ENCODE measurements at regions not wholly inside any gene's neighbourhood (a gene's known extent, or its start where the extent isn't known, plus 50 kb on each side); places are given as distances from the start of the nearest gene placed in this dataset.

DNA sequence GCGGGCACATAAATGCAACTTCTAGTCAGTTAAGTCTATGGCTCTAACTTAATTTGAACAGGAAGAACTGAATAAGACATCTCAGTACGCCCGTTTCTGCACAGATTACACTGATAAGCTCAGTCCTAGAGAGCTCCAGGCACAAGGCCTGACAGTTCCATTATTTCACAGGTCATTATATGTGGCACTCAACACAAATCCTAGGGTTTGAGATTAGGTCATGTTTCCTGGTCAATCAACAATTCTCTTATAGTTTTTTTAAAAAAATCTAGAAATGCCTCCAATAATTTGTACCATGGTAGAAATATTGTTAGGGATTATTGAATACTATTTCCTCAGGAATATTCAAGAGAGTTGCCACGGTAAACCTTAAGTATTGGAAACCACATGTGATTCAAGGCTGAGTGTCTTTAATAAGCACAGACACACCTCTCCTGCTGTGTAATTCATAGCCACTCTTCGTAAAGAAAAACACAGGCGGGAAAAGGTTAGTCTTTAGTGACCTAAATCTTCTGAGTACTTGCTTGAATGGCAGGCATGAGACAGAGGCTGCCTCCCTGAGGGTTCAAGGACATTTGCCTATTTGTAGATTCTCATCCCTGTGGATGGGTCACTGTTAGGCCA, 342.9 kb upstream of the ADGRL3 start:
- TF ChIP-seq FOXP2 (optimal IDR thresholded peaks at IDR 0.05; ENCODE audit: borderline replicate concordance, extremely low read depth, extremely low read length, insufficient read depth) (no peak), TAF1 (IDR thresholded peaks at IDR 0.05; ENCODE audit: borderline replicate concordance, insufficient read depth, low read length) (no peak), SIN3A (IDR thresholded peaks at IDR 0.05; ENCODE audit: borderline replicate concordance, insufficient read depth, low read length) (no peak), REST (IDR thresholded peaks at IDR 0.05; ENCODE audit: insufficient read depth in 1 of 2, low read depth in 2 of 2, low read length in 2 of 2) (no peak), POLR2AphosphoS5 (IDR thresholded peaks at IDR 0.05; ENCODE audit: low read depth, low read length) (no peak)

DNA sequence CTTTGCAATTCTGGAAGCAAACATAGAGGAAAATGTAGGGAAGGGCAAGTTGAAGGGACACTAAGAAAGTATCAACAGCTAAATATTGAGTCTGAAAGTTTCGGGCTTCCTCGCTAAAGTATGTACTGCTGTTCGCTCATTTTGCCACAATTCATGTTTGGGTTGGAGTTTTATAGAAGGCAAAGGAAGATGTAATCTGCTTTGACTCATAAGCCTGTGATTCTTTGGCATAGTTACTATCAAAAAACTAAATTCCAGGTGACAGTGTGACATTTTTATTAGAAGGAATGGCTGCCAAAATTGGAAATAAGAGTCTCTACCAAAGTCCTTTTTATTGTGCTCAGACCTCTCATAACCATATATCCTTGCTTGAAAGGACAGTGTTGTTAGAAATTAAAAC, 336.7 kb upstream of the ADGRL3 start:
- TF ChIP-seq FOXP2 (optimal IDR thresholded peaks at IDR 0.05; ENCODE audit: borderline replicate concordance, extremely low read depth, extremely low read length, insufficient read depth) (no peak), SIN3A (IDR thresholded peaks at IDR 0.05; ENCODE audit: borderline replicate concordance, insufficient read depth, low read length) (no peak), POLR2AphosphoS5 (IDR thresholded peaks at IDR 0.05; ENCODE audit: low read depth, low read length) (no peak), TAF1 (IDR thresholded peaks at IDR 0.05; ENCODE audit: borderline replicate concordance, insufficient read depth, low read length) (no peak), REST (IDR thresholded peaks at IDR 0.05; ENCODE audit: insufficient read depth in 1 of 2, low read depth in 2 of 2, low read length in 2 of 2) (no peak)

DNA sequence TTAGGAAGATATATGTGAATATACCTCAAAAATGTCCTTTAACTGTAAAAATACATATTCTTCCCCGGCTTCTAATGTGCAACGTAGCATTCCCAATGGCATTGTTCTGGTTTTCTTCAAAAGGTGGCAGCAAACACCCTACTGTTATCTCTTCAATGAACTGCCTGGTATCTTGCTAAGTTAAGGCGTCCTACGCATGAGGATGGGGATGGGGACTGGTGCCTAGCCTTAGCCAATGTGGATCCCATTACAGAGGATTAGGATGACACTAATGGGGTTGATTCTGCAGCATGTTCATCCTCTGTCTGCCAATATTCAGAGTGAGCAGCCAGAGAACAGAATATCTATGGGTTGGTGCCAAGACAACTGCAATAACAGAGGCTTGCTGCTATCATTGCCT, 334.9 kb upstream of the ADGRL3 start:
- no peak for TF ChIP-seq SIN3A (IDR thresholded peaks at IDR 0.05; ENCODE audit: borderline replicate concordance, insufficient read depth, low read length)
- no peak for TF ChIP-seq FOXP2 (optimal IDR thresholded peaks at IDR 0.05; ENCODE audit: borderline replicate concordance, extremely low read depth, extremely low read length, insufficient read depth)
- no peak for TF ChIP-seq REST (IDR thresholded peaks at IDR 0.05; ENCODE audit: insufficient read depth in 1 of 2, low read depth in 2 of 2, low read length in 2 of 2)
- no peak for TF ChIP-seq POLR2AphosphoS5 (IDR thresholded peaks at IDR 0.05; ENCODE audit: low read depth, low read length)
- no peak for TF ChIP-seq TAF1 (IDR thresholded peaks at IDR 0.05; ENCODE audit: borderline replicate concordance, insufficient read depth, low read length)

GRCh38 chr4:60868232-60868960, 331.7 kb upstream of the ADGRL3 start:
- no peak for TF ChIP-seq POLR2AphosphoS5 (IDR thresholded peaks at IDR 0.05; ENCODE audit: low read depth, low read length)
- no peak for TF ChIP-seq REST (IDR thresholded peaks at IDR 0.05; ENCODE audit: insufficient read depth in 1 of 2, low read depth in 2 of 2, low read length in 2 of 2)
- TF ChIP-seq FOXP2 (optimal IDR thresholded peaks at IDR 0.05; ENCODE audit: borderline replicate concordance, extremely low read depth, extremely low read length, insufficient read depth): no peak
- TF ChIP-seq TAF1 (IDR thresholded peaks at IDR 0.05; ENCODE audit: borderline replicate concordance, insufficient read depth, low read length): no peak
- no peak for TF ChIP-seq SIN3A (IDR thresholded peaks at IDR 0.05; ENCODE audit: borderline replicate concordance, insufficient read depth, low read length)

Data from PFSK-1 (cell line).